Glomerular visceral epithelial cell (primary cell): ENCODE measurements at regions not wholly inside any gene's neighbourhood (a gene's known extent, or its start where the extent isn't known, plus 50 kb on each side); places are given as distances from the start of the nearest gene placed in this dataset.
"Not testable (repeated sequence)": the region's sequence is repeated elsewhere in the genome, so short reads cannot be mapped to it uniquely, and the experiment has no call there.

Experiments
- DNase-seq: peaks from one replicate; pipeline ENCODE4 v3.0.0-alpha.2; 2016; ENCODE audit errors: extremely low spot score

DNA sequence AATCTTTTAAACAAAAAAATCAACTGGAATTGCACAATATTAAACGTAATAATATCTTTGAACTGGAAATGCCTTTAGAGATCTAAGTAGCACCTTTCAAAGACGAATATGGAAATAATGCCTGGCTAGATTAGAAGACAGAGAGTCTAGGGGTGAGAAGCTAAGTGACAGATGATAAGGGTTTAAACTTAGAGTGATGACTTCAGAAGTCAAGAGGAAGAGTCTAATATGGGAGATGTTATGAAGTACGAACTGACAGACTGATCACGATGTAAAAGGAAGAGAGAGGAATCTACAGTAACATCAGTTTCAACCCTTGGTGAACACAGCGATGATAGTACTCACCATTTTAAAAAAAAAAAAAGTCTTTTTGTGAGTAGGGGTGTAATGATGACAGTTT, 57.9 kb downstream of the HINT1 start:
- no peak for DNase-seq

DNA sequence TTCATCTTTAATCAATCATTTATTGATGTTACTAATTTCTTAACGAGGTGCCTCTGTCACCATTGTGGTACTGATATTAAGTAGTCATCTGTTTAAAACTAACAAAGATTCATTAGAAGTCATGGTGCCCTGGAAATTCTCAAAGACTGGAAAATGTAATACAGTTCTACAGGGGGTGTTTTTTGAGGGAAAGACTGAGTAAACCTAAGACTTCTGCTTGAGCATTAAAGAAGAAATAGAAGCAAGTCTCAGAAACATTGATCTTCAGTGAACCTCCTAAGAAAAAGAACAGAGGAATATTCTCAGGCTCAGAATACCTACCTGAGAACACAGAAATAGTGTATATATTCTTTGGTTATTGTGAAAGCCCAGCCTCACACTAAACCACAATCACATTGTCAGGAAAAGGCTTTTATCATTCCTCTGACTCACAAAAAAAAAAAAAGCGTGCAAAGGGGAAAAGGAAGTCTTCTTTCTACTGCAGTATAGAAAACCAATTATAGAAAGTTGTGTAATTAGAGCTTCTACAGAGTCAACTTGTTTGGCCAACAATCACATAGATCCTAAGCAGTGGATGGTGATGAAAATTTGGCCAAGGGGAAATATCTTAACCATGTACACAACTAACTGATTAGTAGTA, 60.8 kb downstream of the HINT1 start:
- no peak for DNase-seq

DNA sequence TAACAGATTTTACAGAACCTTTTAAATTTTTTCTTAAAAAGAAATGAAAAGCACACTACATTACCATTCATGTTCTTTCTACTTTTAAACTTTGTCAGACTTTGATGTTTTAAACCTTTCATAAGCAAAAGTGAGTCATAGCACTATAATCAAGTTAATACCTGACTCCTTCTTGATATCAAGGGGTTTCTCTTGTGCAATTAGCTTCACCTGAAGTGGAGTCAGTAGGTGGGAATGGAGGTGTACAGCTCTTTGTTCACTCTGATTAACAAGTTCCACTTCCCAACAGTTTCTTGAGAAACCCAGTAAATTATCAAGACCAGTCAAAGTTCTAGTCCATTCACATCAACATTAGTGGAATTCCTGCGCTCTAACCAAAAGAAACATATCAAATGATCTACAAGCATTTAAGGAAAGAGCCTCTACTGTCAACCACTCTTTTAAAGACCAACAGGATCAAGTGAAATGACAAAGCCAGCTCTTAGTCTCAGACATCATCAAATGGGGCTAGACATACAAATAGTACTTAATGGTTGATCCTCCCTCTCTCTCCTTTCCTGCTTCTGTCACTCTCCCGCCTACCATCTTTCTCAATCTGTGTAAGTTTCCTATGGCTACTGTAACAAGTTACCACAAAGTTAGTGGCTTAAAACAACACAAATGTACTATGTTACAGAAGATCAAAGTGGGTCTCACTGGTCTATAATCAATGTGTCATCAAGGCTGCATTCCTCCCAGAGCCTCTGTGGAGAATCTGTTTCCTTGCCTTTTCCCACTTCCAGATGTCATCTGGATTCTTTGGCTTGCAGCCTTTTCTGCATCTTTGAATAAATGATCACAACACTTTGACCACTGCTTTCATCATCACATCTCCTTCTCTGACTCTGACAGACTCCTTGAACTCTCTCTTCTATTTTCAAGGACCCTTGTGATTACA, 68.0 kb downstream of the HINT1 start:
- no peak for DNase-seq

DNA sequence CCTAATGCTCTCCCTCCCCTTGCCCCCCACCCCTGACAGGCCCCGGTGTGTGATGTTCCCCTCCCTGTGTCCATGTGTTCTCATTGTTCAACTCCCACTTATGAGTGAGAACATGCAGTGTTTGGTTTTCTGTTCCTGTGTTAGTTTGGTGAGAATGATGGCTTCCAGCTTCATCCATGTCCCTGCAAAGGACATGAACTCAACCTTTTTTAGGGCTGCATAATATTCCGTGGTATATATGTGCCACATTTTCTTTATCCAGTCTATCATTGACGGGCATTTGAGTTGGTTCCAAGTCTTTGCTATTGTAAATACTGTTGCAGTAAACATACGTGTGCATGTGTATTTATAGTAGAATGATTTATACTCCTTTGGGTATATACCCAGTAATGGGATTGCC, 69.5 kb downstream of the HINT1 start:
- not testable (repeated sequence) for DNase-seq

DNA sequence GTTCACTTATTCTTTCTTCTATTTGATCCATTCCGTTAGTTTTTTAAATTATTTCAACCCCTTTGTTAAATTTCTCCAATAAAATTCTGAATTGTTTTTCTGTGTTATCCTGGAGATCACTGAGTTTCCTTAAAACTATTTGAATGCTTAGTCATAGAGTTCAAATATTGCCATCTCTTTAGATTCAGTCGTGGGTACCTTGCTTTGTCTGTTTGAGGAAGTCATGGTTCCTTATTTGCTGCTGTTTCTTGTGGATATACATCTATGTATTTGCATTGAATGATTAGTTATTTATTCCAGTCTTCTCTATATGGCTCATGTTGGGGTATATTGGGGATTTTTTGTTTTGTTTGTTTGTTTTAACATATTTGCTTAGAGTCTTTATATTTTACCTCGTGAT, 80.6 kb downstream of the HINT1 start:
- DNase-seq, result no peak

DNA sequence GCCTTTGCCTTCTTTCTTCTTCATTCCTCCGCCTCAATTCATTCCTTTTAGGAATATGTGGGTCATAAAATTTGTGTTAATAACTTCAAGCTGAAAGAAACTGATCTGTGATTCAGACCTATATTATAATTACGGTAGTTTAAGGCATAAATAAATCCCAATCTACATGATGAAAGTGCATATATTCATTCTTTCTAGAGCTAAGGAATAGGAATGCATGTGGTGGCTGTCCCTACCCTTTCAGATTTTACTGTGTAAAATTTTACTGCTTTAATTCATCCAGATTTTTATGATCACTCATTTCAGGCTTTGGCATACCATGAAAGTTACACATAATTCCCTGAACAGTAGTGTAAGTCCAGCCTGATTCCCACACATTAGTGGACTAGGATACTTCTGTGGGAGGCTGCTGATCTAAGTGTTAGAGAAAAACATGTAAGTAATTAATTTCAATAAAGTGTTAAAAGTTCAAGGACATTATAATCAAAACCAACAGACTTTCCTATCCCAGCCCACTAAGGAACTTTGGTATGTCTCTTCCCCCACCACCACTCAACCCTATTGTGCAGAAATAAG, 83.1 kb downstream of the HINT1 start:
- DNase-seq, result no peak

DNA sequence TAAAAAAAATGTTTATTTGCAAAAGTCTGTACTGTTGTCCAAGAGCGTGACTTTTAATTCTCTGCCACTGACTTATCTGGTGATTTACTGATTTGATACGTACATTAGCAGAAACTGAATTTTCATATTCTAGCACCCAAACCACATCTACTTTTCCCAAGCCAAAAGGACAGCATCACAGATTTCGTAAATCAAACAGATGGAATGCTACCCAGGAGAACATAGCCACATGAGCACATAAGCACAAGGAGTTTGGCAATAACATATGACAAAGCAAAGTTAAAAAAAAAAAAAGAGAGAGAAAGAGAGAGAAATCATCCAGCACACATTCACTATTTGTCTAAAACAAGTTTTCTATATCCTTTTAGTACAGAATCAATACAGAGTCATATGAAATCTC, 83.7 kb downstream of the HINT1 start:
- no peak for DNase-seq

DNA sequence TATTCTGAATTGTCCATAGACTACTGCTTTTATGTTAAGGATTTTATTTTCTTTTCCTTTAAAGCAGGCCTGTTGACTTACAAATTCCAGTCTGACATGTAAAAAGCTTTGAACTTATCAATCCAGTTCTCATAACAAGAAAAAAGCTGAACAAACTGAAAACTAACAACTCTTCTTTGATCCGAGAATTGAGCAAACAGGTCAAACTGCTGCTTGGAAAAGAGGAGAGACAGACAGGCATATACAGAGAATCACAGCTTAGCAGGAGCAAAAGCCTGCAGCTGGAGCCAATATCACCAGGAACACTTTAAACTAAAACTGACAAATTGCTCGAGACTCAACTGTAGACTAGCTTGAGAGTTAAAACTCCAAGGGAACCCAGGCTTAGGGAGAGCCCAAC, 85.8 kb downstream of the HINT1 start:
- no peak for DNase-seq

DNA sequence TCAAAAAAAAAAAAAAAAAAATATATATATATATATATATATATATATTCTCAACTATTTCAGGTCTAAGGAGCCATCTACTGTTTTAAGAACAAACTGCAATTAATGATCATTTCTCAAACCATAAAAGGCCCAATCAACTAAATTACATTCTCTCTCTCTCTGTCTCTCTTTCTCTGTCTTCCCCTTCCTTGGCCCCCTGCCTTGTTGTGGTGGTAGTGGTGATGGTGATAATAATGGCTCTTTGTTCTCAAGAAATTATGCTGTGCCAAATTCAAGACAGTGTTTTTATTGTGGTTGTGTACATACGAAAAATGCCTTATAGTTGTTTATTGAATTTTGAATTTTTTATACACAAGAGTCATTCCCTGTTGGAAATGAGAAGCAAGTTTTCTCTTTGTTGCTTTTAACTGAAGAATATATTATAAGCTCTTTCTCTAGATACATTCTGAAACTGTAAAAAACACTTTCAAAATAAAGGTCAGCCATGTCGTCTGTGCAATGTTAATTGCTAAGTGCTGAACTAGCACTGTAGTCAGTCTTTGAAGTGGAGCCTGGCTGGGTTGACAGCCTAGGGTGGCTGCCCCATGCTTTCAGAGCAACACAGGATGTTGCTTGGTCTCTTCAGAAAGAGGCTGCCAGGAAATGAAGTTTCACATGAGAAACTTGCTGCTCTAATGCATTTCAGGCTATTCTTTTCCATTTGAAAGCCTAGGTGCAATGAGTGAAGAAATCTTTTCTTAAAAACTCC, 96.0 kb downstream of the HINT1 start:
- DNase-seq, result no peak

DNA sequence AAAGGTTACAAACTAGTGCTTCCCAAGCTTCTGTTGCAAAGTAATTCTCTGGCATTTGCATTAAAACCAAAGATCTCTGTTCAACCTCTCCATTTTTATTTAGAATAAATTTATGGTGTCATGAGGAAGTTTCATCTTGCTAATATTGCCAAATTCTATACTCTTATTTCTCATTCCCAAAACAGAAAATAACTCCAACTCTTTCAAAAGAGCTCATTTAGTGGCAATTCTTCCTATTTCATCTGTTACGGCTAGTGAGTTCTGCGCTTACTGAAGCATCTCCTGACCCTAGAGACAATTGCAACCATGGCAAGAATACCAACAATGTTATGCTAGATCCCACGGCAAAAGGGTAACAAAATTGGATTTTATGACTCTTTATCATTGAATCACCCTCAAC, 97.0 kb downstream of the HINT1 start:
- DNase-seq, result no peak

DNA sequence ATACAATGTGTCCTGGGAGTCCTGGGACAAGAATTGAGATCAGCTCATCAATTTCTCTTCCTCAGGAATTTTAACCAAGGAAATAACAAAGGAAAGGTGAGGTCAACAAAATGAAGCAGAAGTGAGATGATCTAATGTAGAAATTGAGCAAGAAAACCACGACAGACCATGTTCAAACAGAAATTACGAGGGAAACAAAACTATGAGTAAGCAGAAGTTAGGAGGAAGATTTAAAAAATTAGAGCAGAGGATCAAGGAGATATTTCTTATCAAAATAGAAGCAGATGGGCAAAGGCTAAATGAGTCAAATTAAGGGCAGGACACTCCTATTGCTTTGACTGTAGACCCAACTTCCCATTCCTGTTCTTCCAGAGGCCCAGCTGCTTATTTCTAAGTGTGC, 97.4 kb downstream of the HINT1 start:
- DNase-seq, result no peak

DNA sequence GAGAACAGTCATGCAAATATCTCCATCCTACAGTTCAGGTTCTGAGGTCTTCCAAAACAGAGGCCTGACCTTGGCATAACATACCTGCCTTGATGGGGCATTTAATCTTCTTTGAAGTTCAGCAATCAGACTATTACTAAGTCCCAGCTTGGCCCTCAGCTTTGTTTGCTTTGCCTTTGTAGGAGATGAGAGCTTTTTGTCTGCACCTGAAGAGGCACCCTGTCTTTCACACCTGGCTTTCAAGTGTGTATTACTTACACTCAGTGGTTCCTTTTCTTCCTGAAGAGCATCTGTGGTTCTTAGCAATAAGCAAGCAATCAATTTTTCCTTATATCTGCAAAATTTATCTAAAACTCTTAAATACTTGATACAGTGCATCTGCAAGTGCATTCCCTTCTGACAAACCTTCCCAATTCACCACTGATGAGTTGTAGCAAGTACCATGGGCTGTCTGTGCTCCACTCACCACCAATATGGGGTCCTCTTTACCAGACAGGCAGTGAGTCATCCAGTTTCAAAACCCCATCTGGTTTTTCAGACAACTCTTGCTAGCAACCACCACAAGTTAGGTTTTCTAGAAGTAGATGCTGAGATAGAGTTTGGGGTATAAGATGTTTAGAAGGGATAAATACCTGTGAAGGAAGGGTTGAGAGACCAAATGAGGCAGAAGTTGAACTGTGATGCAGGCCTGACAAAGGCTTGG, 100.2 kb downstream of the HINT1 start:
- DNase-seq, result no peak

DNA sequence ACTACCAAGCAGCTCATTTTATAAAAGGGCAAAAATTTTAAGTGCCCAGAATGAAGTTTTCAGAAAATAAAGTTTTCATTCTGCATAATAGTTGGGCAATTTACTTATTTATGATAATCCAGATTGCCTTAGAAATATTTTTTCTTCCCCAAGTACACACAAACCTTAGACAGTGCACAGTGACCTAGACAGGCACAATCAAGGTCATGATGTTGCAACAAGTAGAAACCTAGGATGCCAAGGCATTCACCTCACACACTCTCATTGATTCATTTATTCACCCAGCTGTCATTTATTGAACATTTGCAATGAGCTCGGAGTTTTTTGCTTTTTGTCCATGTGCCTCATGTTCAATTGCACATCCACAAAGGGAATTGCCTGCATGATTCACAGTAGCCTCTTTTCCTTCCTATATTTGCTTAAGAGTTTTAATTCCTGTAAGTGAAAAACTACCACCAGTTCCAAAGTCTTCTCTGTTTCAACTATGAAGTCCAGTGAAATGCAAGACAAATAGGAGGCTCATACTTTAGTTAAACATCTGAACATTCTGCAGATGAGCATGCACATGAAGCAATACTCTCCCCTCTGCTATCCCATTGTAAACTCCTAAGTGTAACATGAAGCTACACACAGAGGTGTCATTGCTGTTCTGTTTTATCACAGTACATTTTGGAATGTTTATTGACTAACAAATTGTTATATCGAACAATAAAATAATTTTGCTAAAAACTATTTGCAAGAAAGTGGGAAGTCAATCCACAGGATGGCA, 122.9 kb downstream of the HINT1 start:
- no peak for DNase-seq

DNA sequence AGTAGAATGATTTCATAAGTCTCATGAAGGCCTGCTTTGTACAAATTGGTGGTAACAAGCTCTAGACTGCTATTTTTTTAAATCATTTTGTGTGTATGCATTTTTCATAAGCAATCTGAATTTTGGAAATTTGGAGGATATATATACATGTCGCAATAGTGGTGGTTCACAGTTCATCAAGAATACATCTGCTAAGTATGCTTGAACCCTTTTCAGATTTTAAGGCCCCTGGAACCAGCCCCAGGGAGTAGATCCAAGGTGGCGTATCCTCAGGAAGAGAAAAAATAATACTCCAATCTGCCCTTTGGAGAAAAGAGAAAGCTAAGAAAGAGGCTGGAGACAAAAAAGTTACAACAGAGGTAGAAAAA, 141.6 kb downstream of the HINT1 start:
- DNase-seq, result no peak

DNA sequence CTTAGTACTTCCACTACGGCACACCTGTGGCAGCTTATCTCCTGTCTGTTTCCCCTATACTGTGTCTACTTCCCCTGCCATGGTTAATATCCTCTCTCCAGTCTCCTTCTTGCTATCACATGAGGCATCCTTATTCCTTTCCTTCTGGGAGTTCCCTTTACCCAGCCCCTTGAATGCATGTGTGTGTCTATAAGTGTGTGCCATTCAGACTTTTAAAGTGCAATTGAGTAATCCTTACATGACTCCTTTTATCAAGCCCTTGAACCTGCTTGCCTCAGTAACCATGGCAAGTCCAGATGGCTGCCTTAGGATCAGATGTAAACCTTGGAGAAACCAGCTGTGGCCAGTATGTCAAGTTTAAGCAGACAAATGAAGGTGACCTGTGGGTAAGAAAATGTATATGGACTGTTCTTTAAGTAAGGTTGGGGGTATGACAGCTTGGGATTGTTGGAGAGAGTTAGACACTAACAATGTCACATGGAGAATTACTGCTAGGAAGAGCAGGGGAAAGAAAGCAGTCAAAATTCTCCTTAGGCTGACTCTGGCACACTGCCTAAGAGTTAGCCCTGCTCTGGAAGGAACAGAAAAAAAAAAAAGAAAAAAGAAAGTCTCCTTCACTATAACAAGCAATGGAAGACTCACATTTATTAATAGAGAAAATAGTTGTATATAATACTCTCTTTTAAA, 142.1 kb downstream of the HINT1 start:
- DNase-seq, result no peak

DNA sequence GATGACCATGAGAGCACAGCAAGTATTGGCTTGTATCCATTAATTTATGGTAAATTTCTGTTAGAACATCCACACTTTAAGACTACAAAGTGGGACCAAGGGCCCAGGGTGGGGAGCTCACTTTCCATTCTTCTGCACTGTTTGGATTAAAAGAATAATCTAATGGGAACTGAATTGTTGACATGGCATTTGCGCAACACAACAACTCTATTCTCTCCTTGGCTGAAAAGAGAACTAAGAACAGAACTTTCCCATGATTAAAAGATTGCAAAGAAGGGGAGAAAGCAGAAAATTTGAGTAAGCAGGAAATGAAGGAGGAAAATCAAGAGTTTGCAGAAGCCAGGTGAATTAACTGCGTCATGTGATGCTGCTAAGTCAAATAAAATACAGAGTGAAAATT, 143.4 kb downstream of the HINT1 start:
- DNase-seq, result no peak

DNA sequence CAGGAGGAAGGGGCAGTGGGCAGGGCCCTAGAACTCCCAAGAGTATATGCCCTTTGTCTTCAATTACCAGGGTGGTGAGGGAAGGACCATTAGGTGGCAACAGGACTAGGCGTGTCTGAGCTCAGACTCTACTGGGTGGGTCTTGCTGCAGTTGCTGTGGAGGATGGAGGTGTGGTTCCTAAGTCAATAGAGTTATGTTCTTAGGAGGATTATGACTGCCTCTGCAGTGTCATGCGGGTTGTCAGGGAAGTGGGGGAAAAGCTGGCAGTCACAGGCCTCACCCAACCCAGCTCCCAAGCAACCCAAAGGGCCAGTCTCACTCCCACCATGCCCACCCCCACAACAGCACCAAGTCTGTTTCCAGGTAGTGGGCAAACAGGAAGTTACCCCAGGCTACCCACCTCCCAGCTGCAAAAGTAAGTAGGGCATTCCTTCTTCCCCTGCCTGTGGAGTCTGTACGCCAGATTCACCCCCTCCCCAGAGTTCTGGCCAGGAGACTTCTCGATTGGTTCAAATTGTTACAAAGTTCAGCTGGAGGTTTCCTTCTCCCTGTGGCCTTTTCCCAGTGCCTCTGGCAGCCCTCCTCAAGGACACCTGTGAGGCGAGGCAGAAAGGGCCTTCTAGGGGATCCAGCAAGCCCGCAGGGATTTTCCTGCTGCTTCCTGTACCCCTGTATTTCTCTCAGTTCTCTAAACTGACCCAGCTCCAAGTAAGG, 145.3 kb downstream of the HINT1 start:
- no peak for DNase-seq

DNA sequence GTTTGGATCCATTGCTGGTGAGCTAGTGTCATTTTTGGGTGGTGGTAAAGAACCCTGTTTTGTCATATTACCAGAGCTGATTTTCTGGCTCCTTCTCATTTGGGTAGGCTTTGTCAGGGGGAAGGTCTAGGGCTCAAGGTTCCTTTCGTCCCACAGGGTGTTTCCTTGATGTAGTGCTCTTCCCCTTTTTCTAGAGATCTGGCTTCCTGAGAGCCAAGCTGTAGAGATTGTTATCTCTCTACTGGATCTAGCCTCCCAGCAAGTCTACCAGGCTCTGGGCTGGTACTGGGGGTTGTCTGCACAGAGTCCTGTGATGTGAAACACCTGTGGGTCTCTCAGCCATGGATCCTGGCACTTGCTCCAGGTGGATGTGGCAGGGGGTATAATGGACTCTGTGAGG, 145.9 kb downstream of the HINT1 start:
- no peak for DNase-seq

DNA sequence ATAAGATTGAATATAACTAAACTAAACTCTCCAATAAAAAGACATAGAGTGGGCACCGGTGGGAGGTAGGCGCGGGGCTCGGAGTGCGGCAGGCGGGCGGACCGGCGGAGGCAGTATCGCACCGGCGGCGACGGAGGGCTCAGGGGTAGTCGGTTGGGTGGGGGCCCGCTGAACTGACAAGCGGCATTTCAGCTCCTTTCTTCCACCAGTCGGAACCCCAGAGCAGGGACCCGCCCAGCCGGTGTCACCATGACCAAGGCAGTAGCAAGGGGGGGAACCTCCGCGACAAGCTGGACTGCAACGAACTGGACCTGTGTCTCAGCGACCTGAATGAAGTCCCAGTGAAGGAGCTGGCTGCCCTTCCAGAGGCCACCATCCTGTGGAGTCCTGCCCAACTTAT, 156.7 kb downstream of the HINT1 start:
- DNase-seq, result no peak
